HEK293 (cell line): ENCODE measurements at regions not wholly inside any gene's neighbourhood (a gene's known extent, or its start where the extent isn't known, plus 50 kb on each side); places are given as distances from the start of the nearest gene placed in this dataset.

Source experiments
- CTCF ChIA-PET: fragments of 350-600 bp; formaldehyde crosslinking; extraction: SDS; loops from one replicate; lab custom pipeline; 2021; ENCODE audit warnings: antibody characterized with exemption; lab: Yijun Ruan, JAX
- POLR2A ChIA-PET: fragments of 300-600 bp; formaldehyde crosslinking; extraction: SDS; loops from one replicate; lab custom pipeline; 2020; ENCODE audit warnings: antibody characterized with exemption, inconsistent platforms; lab: Yijun Ruan, JAX
- H3K27ac ChIP-seq: fragments of 200-500 bp; sonication (Bioruptor generic); 2 replicates; pipeline ENCODE4 v1.5.1; 2014; ENCODE audit warnings: low read depth, low read length, control low read depth, inconsistent platforms; ENCODE audit errors: extremely low read depth
- H3K36me3 ChIP-seq, 2 experiments: fragments of 200-500 bp in 1 of 2; sonication (Bioruptor generic) in 1 of 2; 1 replicate in 1 of 2; 2 replicates in 1 of 2; pipeline ENCODE4 v1.5.1; 2014 to 2017; ENCODE audit warnings: inconsistent platforms in 2 of 2, low read length in 2 of 2; ENCODE audit not compliant: control insufficient read depth in 2 of 2, insufficient read depth in 1 of 2
- H3K4me1 ChIP-seq: fragments of 200-500 bp; sonication (Bioruptor generic); 2 replicates; pipeline ENCODE4 v1.5.1; 2014; ENCODE audit warnings: mild to moderate bottlenecking, low read length, inconsistent platforms; ENCODE audit not compliant: control insufficient read depth, insufficient read depth
- H3K4me3 ChIP-seq: 2 replicates; pipeline ENCODE4 v1.5.1; 2011; ENCODE audit warnings: low read depth, mild to moderate bottlenecking, control low read depth, low read length, moderate library complexity
- H3K9me3 ChIP-seq: fragments of 200-500 bp; sonication (Bioruptor generic); 2 replicates; pipeline ENCODE4 v1.5.1; 2014; ENCODE audit warnings: low read depth, low read length, inconsistent platforms; ENCODE audit not compliant: control insufficient read depth, insufficient read depth
- GFI1B ChIP-seq: fragments of 450-650 bp; formaldehyde crosslinking; IDR thresholded peaks from 2 replicates; pipeline ENCODE4 v1.5.1; 2016; ENCODE audit warnings: missing biosample characterization, missing genetic modification characterization
- MEIS1 ChIP-seq: sonication (generic); formaldehyde crosslinking; IDR thresholded peaks from 2 replicates; pipeline ENCODE4 v1.8.1; 2022; ENCODE audit warnings: missing genetic modification reagents, mild to moderate bottlenecking, borderline replicate concordance
- YY1 ChIP-seq: fragments of 450-650 bp; formaldehyde crosslinking; IDR thresholded peaks from 2 replicates; pipeline ENCODE4 v1.5.1; 2018; ENCODE audit warnings: missing biosample characterization, missing genetic modification characterization
- ZBTB10 ChIP-seq: fragments of 450-650 bp; formaldehyde crosslinking; IDR thresholded peaks from 2 replicates; pipeline ENCODE4 v1.5.1; 2016; ENCODE audit warnings: missing biosample characterization, missing genetic modification characterization
- ZEB2 ChIP-seq: fragments of 450-650 bp; formaldehyde crosslinking; IDR thresholded peaks from 2 replicates; pipeline ENCODE4 v1.5.1; 2016; ENCODE audit warnings: missing biosample characterization, missing genetic modification characterization
- ZNF23 ChIP-seq: fragments of 450-650 bp; formaldehyde crosslinking; IDR thresholded peaks from 2 replicates; pipeline ENCODE4 v1.5.1; 2016; ENCODE audit warnings: missing biosample characterization, missing genetic modification characterization, borderline replicate concordance
- ZNF426 ChIP-seq: fragments of 450-650 bp; formaldehyde crosslinking; IDR thresholded peaks from 2 replicates; pipeline ENCODE4 v1.5.1; 2017; ENCODE audit warnings: missing biosample characterization, missing genetic modification characterization, mild to moderate bottlenecking, inconsistent platforms, moderate library complexity
- ZNF488 ChIP-seq: fragments of 450-650 bp; formaldehyde crosslinking; IDR thresholded peaks from 2 replicates; pipeline ENCODE4 v1.5.1; 2016; ENCODE audit warnings: missing biosample characterization, missing genetic modification characterization
- ZNF513 ChIP-seq: fragments of 450-650 bp; IDR thresholded peaks from 2 replicates; pipeline ENCODE4 v1.5.1; 2018; ENCODE audit warnings: missing biosample characterization, missing genetic modification characterization
- ZNF530 ChIP-seq: fragments of 450-650 bp; formaldehyde crosslinking; IDR thresholded peaks from 2 replicates; pipeline ENCODE4 v1.5.1; 2016; ENCODE audit warnings: low read depth, missing biosample characterization, missing genetic modification characterization
- ZNF623 ChIP-seq: fragments of 450-650 bp; formaldehyde crosslinking; IDR thresholded peaks from 2 replicates; pipeline ENCODE4 v1.5.1; 2016; ENCODE audit warnings: missing biosample characterization, missing genetic modification characterization
- ZNF677 ChIP-seq: fragments of 450-650 bp; IDR thresholded peaks from 2 replicates; pipeline ENCODE4 v1.5.0; 2018; ENCODE audit warnings: missing biosample characterization, mild to moderate bottlenecking, missing genetic modification characterization, moderate library complexity
- ZNF768 ChIP-seq: fragments of 450-650 bp; formaldehyde crosslinking; IDR thresholded peaks from 2 replicates; pipeline ENCODE4 v1.5.1; 2018; ENCODE audit warnings: missing biosample characterization, mild to moderate bottlenecking, missing genetic modification characterization
- ZNF843 ChIP-seq: fragments of 450-650 bp; formaldehyde crosslinking; IDR thresholded peaks from 2 replicates; pipeline ENCODE4 v1.5.1; 2016; ENCODE audit warnings: missing biosample characterization, missing genetic modification characterization

- H3K4me1 ChIP-seq: no peaks in the 10 kb centered on the region
- no peak overlapping the region for H3K27ac ChIP-seq
- no peaks in the 10 kb centered on the region for H3K9me3 ChIP-seq
- TF ChIP-seq MEIS1 (CRISPR knock-in tag) (no peak), ZNF426 (tag by site-specific recombination) (no peak)
- CTCF ChIA-PET: interaction anchor here (1.0 to 1.1 kb wide), 2 partner anchors 8 to 20 kb away, joined by 3 to 4 read pairs; no protein-coding TSS in a partner anchor
- H3K36me3 ChIP-seq: no peaks in the 10 kb centered on the region
- POLR2A ChIA-PET: interaction anchor here (0.6 kb wide), 1 partner anchor 931 kb away, joined by 3 read pairs; no protein-coding TSS in a partner anchor
- H3K4me3 ChIP-seq: no peak overlapping the region
Measured at GRCh38 chr2:160973991-160974390, 186.2 kb upstream of the TANK start.

GRCh38 chr2:160974803-160975202 lies 185.4 kb upstream of the TANK start:
- Histone ChIP-seq H3K36me3 (no peaks in the 10 kb centered on the region), H3K9me3 (no peaks in the 10 kb centered on the region), H3K4me1 (no peaks in the 10 kb centered on the region), H3K4me3 (no peak overlapping the region), H3K27ac (no peak overlapping the region)
- no peak for TF ChIP-seq YY1 (tag by site-specific recombination)
- TF ChIP-seq ZNF677 (tag by site-specific recombination): no peak
- TF ChIP-seq ZBTB10 (tag by site-specific recombination): no peak
- CTCF ChIA-PET: interaction anchor here (1.0 to 1.1 kb wide), 2 partner anchors 9 to 19 kb away, joined by 3 to 4 read pairs; no protein-coding TSS in a partner anchor
- POLR2A ChIA-PET: no interaction called here

GRCh38 chr2:160976797-160977196 lies 183.4 kb upstream of the TANK start:
- H3K27ac ChIP-seq: no peak overlapping the region
- no peaks in the 10 kb centered on the region for H3K4me1 ChIP-seq
- POLR2A ChIA-PET: no interaction called here
- TF ChIP-seq ZNF530 (tag by site-specific recombination): no peak
- no peak for TF ChIP-seq ZNF843 (tag by site-specific recombination)
- no peak for TF ChIP-seq ZNF23
- TF ChIP-seq ZNF513 (tag by site-specific recombination): no peak
- TF ChIP-seq ZNF768 (tag by site-specific recombination): no peak
- no peak for TF ChIP-seq ZNF488
- TF ChIP-seq ZEB2 (tag by site-specific recombination): no peak
- no peak for TF ChIP-seq ZNF623
- no peak for TF ChIP-seq GFI1B (tag by site-specific recombination)
- TF ChIP-seq, all 188 proteins: peak for 0
- CTCF ChIA-PET: interaction anchor here (0.6 to 0.8 kb wide), 2 partner anchors 427 to 654 kb away, joined by 3 read pairs; no protein-coding TSS in a partner anchor
- no peak overlapping the region for H3K4me3 ChIP-seq
- no peaks in the 10 kb centered on the region for H3K9me3 ChIP-seq
- H3K36me3 ChIP-seq: no peaks in the 10 kb centered on the region
